ENCODE measurements at regions not wholly inside any gene's neighbourhood (a gene's known extent, or its start where the extent isn't known, plus 50 kb on each side); places are given as distances from the start of the nearest gene placed in this dataset.

DNA sequence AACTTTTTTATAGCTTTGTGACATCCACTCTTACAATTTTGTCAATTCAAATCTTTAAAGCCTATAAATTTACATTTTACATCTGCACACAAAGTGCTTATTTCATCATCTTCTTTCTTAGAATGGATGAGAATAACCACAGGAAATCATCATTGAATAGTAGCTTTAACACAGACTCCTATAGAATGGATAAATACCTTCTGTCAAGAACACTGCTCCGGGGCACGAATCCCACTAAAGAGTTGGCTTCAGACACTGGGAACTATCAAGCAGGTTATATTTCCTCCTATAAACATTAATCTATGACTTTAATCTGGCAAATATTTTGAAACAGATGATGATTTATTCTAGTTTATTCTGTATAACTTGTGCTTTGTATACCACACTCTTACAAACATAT lies 269.7 kb upstream of the TPK1 start:
- no peak for TF ChIP-seq YY1 (IDR thresholded peaks at IDR 0.05; ENCODE audit: low read depth)
- TF ChIP-seq ZBTB7A (IDR thresholded peaks at IDR 0.05; ENCODE audit: low read depth): no peak
- no peak for TF ChIP-seq TCF12 (IDR thresholded peaks at IDR 0.05; ENCODE audit: low read depth)
- no peak for TF ChIP-seq TEAD4 (IDR thresholded peaks at IDR 0.05)
- TF ChIP-seq NFIC (IDR thresholded peaks at IDR 0.05): no peak
- TF ChIP-seq, protein P1, sequence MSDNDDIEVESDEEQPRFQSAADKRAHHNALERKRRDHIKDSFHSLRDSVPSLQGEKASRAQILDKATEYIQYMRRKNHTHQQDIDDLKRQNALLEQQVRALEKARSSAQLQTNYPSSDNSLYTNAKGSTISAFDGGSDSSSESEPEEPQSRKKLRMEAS (IDR thresholded peaks at IDR 0.05): no peak
- TF ChIP-seq CEBPB (IDR thresholded peaks at IDR 0.05): no peak
- TF ChIP-seq RAD21 (IDR thresholded peaks at IDR 0.05; ENCODE audit: low read depth): no peak
- TF ChIP-seq FOXM1 (IDR thresholded peaks at IDR 0.05; ENCODE audit: borderline replicate concordance, low read depth): no peak
- TF ChIP-seq, protein P2, sequence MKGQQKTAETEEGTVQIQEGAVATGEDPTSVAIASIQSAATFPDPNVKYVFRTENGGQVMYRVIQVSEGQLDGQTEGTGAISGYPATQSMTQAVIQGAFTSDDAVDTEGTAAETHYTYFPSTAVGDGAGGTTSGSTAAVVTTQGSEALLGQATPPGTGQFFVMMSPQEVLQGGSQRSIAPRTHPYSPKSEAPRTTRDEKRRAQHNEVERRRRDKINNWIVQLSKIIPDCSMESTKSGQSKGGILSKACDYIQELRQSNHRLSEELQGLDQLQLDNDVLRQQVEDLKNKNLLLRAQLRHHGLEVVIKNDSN (IDR thresholded peaks at IDR 0.05): no peak
- TF ChIP-seq, protein P3, sequence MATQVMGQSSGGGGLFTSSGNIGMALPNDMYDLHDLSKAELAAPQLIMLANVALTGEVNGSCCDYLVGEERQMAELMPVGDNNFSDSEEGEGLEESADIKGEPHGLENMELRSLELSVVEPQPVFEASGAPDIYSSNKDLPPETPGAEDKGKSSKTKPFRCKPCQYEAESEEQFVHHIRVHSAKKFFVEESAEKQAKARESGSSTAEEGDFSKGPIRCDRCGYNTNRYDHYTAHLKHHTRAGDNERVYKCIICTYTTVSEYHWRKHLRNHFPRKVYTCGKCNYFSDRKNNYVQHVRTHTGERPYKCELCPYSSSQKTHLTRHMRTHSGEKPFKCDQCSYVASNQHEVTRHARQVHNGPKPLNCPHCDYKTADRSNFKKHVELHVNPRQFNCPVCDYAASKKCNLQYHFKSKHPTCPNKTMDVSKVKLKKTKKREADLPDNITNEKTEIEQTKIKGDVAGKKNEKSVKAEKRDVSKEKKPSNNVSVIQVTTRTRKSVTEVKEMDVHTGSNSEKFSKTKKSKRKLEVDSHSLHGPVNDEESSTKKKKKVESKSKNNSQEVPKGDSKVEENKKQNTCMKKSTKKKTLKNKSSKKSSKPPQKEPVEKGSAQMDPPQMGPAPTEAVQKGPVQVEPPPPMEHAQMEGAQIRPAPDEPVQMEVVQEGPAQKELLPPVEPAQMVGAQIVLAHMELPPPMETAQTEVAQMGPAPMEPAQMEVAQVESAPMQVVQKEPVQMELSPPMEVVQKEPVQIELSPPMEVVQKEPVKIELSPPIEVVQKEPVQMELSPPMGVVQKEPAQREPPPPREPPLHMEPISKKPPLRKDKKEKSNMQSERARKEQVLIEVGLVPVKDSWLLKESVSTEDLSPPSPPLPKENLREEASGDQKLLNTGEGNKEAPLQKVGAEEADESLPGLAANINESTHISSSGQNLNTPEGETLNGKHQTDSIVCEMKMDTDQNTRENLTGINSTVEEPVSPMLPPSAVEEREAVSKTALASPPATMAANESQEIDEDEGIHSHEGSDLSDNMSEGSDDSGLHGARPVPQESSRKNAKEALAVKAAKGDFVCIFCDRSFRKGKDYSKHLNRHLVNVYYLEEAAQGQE (IDR thresholded peaks at IDR 0.05; ENCODE audit: low read depth): no peak

DNA sequence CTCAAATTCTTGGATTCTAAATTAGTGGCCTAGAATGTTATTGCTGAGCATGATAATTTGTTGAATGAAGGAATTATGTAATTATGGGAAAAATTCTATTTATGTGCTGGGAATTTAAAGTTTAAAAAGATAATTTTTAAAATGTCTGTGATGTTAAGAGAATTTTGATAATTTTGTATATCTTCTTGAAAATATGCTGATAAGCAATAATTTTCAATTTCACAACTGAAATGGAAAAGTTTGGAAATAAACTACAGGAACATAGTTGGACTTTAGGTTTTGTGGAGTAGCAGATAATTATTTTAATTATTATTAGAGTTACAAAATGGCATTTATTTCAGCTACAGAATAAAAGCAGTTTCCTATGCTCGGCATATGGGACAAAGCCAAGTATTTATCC lies 268.5 kb upstream of the TPK1 start:
- TF ChIP-seq, protein P1 (IDR thresholded peaks at IDR 0.05): no peak
- TF ChIP-seq EP300 (IDR thresholded peaks at IDR 0.05; ENCODE audit: borderline replicate concordance) (no peak), CREB1 (IDR thresholded peaks at IDR 0.05; ENCODE audit: low read depth) (no peak), TEAD4 (IDR thresholded peaks at IDR 0.05) (no peak), NFIC (IDR thresholded peaks at IDR 0.05) (no peak), TAF1 (IDR thresholded peaks at IDR 0.05; ENCODE audit: low read depth) (no peak), FOXM1 (IDR thresholded peaks at IDR 0.05; ENCODE audit: borderline replicate concordance, low read depth) (no peak), CEBPB (IDR thresholded peaks at IDR 0.05) (no peak), YY1 (IDR thresholded peaks at IDR 0.05; ENCODE audit: low read depth) (no peak), ZBTB7A (IDR thresholded peaks at IDR 0.05; ENCODE audit: low read depth) (no peak), TCF12 (IDR thresholded peaks at IDR 0.05; ENCODE audit: low read depth) (no peak), RAD21 (IDR thresholded peaks at IDR 0.05; ENCODE audit: low read depth) (no peak), EGR1 (IDR thresholded peaks at IDR 0.05) (no peak)
- TF ChIP-seq, protein P2 (IDR thresholded peaks at IDR 0.05): no peak

DNA sequence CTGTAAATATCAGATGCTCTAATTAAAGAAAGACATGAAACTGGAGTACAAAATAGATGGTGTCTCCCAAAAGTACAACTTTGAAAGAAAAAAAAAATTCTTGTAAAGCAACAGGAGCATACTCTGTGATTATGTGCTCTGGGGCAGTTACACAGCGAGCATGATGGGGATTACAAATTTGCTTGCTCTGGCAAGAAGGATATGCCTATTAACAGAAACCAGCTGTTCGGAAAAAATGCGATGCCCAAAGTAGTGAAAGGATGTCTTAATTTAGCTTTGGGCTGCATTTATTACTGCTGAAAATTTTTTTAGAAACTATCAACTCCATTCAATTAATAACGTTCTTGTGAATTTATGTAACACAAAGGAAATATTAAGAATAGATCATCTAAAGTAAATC lies 256.9 kb upstream of the TPK1 start:
- TF ChIP-seq TEAD4 (IDR thresholded peaks at IDR 0.05) (no peak), FOXM1 (IDR thresholded peaks at IDR 0.05; ENCODE audit: borderline replicate concordance, low read depth) (no peak), CEBPB (IDR thresholded peaks at IDR 0.05) (no peak), TCF12 (IDR thresholded peaks at IDR 0.05; ENCODE audit: low read depth) (no peak), YY1 (IDR thresholded peaks at IDR 0.05; ENCODE audit: low read depth) (no peak), ZBTB7A (IDR thresholded peaks at IDR 0.05; ENCODE audit: low read depth) (no peak), RAD21 (IDR thresholded peaks at IDR 0.05; ENCODE audit: low read depth) (no peak), EGR1 (IDR thresholded peaks at IDR 0.05) (no peak), NFIC (IDR thresholded peaks at IDR 0.05) (no peak), EP300 (IDR thresholded peaks at IDR 0.05; ENCODE audit: borderline replicate concordance) (no peak), TAF1 (IDR thresholded peaks at IDR 0.05; ENCODE audit: low read depth) (no peak), CREB1 (IDR thresholded peaks at IDR 0.05; ENCODE audit: low read depth) (no peak)
- TF ChIP-seq, protein P3 (IDR thresholded peaks at IDR 0.05; ENCODE audit: low read depth): no peak
- TF ChIP-seq, protein P1 (IDR thresholded peaks at IDR 0.05): no peak
- TF ChIP-seq, protein P2 (IDR thresholded peaks at IDR 0.05): no peak

DNA sequence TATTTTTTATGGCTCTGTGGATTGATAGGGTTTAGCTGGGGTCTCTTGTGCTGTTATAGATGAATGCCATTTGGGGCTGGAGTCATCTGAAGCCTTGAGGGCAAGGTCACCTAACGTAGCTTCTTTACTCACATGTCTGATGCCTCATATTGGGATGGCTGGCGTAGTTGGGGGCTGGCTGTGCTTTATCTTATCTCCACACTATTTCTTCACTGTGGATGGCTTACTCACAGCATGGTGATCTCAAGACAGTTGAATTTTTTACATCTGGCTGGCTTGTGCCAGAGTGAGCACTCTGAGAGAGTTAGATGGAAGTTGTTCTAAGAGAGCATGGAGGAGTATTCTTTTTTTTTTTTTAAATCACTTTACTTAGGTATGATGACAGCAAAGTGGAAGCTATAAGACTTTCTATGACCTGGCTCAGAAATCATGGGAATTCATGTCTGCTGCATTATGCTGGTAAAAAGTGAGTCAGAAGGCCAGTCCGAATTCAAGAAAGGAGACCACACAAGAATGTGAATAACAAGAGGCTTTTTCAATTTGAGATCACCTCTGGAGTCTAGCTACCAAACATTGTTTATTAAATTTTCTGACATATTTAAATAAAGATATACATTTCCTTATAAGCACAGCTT lies 252.4 kb upstream of the TPK1 start:
- TF ChIP-seq ZBTB7A (IDR thresholded peaks at IDR 0.05; ENCODE audit: low read depth) (no peak), CEBPB (IDR thresholded peaks at IDR 0.05) (no peak), YY1 (IDR thresholded peaks at IDR 0.05; ENCODE audit: low read depth) (no peak), NFIC (IDR thresholded peaks at IDR 0.05) (no peak), TAF1 (IDR thresholded peaks at IDR 0.05; ENCODE audit: low read depth) (no peak), TEAD4 (IDR thresholded peaks at IDR 0.05) (no peak), RAD21 (IDR thresholded peaks at IDR 0.05; ENCODE audit: low read depth) (no peak), EGR1 (IDR thresholded peaks at IDR 0.05) (no peak), EP300 (IDR thresholded peaks at IDR 0.05; ENCODE audit: borderline replicate concordance) (no peak), TCF12 (IDR thresholded peaks at IDR 0.05; ENCODE audit: low read depth) (no peak), CREB1 (IDR thresholded peaks at IDR 0.05; ENCODE audit: low read depth) (no peak), FOXM1 (IDR thresholded peaks at IDR 0.05; ENCODE audit: borderline replicate concordance, low read depth) (no peak)
- TF ChIP-seq, protein P3 (IDR thresholded peaks at IDR 0.05; ENCODE audit: low read depth): no peak
- TF ChIP-seq, protein P2 (IDR thresholded peaks at IDR 0.05): no peak
- TF ChIP-seq, protein P1 (IDR thresholded peaks at IDR 0.05): no peak

Measured in Ishikawa (cell line).